Thyroid gland (tissue), 4 donors: ENCODE measurements at regions not wholly inside any gene's neighbourhood (a gene's known extent, or its start where the extent isn't known, plus 50 kb on each side); places are given as distances from the start of the nearest gene placed in this dataset.

ENCODE experiments used
- DNase-seq, 2 donors: peaks; one replicate each; pipeline ENCODE4 v3.0.0-alpha.2; 2019
- H3K27ac ChIP-seq, 3 donors: fragments of 200-600 bp; sonication (generic); 1 replicate in 2 of 3; 2 replicates in 1 of 3; pipeline ENCODE4 v1.5.1; 2016 to 2019; ENCODE audit warnings: mild to moderate bottlenecking in 1 of 3, moderate library complexity in 1 of 3
- H3K27me3 ChIP-seq: fragments of 200-600 bp; sonication (generic); one replicate; pipeline ENCODE4 v1.5.1; 2019
- H3K36me3 ChIP-seq, 2 donors: fragments of 200-600 bp; sonication (generic); one replicate each; pipeline ENCODE4 v1.5.1; 2016 to 2019
- H3K4me1 ChIP-seq, 2 donors: fragments of 200-600 bp; sonication (generic); one replicate each; pipeline ENCODE4 v1.5.1; 2017 to 2019
- H3K4me3 ChIP-seq, 3 donors: fragments of 200-600 bp; sonication (generic); replicated peaks in 1 of 3; 1 replicate in 2 of 3; 2 replicates in 1 of 3; pipeline ENCODE4 v1.5.1; 2016; ENCODE audit warnings: mild to moderate bottlenecking in 1 of 3
- H3K9me3 ChIP-seq: fragments of 200-600 bp; sonication (generic); one replicate; pipeline ENCODE4 v1.5.1; 2017
- POLR2A ChIP-seq, 2 donors: fragments of 450-650 bp; IDR thresholded peaks; one replicate each; pipeline ENCODE4 v1.6.1; 2017; ENCODE audit warnings: antibody characterized with exemption in 2 of 2, mild to moderate bottlenecking in 2 of 2, moderate library complexity in 1 of 2
- WGBS, 2 donors: methylation state at CpG; one replicate each; pipeline ENCODE4 v1.1.5; 2017; 5-methylcytosine and 5-hydroxymethylcytosine counted together
- intact Hi-C: fragments of 100-400 bp; cut with DNase I; formaldehyde crosslinking; loops from one replicate; pipeline ENCODE4 v1.15.1; 2023
- TF ChIP-seq, protein P1 (sequence below), 6 experiments: fragments of 200-600 bp in 3 of 6; fragments of 450-650 bp in 3 of 6; sonication (generic) in 3 of 6; IDR thresholded peaks; one replicate each; pipeline ENCODE4 v1.5.1; 2016 to 2019; ENCODE audit warnings: antibody characterized with exemption in 6 of 6, mild to moderate bottlenecking in 2 of 6, inconsistent platforms in 1 of 6, moderate library complexity in 1 of 6

DNA sequence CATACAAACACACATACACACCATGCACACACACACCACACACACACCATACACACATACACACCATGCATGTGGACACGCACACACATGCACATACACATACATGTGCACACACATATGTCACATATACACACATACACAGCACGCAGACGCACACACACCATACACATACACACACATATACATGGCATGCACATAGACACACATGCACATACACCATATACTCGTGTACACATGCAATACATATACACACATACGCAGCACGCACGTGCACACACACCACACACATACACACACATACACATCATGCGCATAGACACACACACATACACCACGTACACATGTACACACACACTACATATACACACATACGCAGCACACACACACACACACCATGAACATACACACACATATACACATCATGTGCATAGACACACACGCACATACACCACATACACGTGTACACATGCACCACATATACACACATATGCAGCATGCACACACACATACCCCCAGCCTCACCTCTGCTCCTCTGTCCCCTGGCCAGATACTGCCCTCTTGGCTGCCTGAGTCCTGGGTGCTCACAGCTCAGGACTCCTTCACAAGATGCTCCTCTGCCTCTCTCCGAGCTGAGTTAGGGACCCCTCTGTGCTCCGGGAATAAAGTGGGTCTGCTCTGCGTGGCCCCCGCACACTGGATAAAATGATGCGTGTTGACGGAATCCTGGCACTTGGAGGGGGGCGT is 70.9 kb upstream of the ARHGEF7 start:
- no peak overlapping the region for H3K4me3 ChIP-seq
- intact Hi-C loops: no loop called here
- no peaks in the 10 kb centered on the region for H3K4me1 ChIP-seq
- no peak for DNase-seq
- WGBS, 2 donors: 91 to 96% methylated on average over 19 of the region's 19 CpGs
- H3K36me3 ChIP-seq: no peaks in the 10 kb centered on the region
- no peaks in the 10 kb centered on the region for H3K27me3 ChIP-seq
- no peak overlapping the region for H3K27ac ChIP-seq
- TF ChIP-seq POLR2A (IDR thresholded peaks at IDR 0.05): no peak
- TF ChIP-seq, protein P1, sequence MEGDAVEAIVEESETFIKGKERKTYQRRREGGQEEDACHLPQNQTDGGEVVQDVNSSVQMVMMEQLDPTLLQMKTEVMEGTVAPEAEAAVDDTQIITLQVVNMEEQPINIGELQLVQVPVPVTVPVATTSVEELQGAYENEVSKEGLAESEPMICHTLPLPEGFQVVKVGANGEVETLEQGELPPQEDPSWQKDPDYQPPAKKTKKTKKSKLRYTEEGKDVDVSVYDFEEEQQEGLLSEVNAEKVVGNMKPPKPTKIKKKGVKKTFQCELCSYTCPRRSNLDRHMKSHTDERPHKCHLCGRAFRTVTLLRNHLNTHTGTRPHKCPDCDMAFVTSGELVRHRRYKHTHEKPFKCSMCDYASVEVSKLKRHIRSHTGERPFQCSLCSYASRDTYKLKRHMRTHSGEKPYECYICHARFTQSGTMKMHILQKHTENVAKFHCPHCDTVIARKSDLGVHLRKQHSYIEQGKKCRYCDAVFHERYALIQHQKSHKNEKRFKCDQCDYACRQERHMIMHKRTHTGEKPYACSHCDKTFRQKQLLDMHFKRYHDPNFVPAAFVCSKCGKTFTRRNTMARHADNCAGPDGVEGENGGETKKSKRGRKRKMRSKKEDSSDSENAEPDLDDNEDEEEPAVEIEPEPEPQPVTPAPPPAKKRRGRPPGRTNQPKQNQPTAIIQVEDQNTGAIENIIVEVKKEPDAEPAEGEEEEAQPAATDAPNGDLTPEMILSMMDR (IDR thresholded peaks at IDR 0.05): no peak
- H3K9me3 ChIP-seq: no peaks in the 10 kb centered on the region

DNA sequence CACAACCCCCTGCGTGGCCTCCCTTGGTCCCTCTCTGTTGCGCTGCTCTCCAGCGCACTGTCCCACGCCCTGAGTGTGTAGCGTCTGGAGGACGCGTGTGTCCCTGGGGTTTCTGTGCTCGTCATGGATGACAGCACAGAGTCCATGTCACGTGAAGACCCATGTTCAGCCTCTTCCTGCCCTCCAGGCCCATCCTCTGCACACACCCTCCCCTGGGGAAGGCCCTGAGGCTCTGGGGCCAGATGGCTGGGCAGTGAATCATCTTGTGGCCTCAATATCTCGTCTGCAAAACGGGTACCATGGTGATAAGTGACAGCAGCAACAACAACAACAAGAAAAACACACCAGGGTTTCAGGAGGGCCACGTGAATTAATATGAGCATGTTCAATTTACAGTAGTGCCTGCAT is 71.5 kb upstream of the ARHGEF7 start:
- intact Hi-C loops: no loop called here
- DNase-seq: no peak
- Histone ChIP-seq H3K27me3 (no peaks in the 10 kb centered on the region), H3K36me3 (no peaks in the 10 kb centered on the region), H3K4me1 (no peaks in the 10 kb centered on the region), H3K27ac (no peak overlapping the region), H3K9me3 (no peaks in the 10 kb centered on the region), H3K4me3 (no peak overlapping the region)
- TF ChIP-seq, protein P1 (IDR thresholded peaks at IDR 0.05): no peak
- TF ChIP-seq POLR2A (IDR thresholded peaks at IDR 0.05): no peak
- WGBS, 2 donors: 80 to 88% methylated on average over 8 to 12 of the region's 12 CpGs

DNA sequence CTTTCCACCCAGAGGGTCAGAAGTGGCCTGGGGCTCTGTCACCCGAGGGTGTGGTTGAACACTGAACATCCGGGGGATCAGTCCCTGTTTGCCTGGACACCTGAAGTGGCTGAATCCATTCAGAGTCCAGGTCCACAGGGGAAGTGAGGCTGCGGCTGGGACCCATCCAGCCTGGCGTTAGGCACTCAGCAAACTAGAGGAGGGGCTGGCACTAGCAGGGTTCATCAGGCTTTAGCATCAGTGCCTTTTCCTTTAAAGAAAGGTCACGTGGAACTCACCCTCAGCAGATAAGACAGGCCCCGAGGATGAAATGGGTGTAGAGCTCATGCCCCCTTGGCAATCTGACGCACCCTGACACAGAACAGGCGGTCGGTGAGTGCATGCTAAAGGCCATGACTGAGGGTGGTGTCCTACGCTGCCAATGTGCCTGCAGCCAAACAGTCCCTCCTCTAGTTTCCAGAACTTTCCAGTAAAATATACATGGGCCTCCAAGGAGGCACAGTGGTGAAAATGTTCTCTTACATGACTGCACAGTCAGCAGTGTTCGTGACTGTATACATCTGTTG is 72.4 kb upstream of the ARHGEF7 start:
- no peak for TF ChIP-seq POLR2A (IDR thresholded peaks at IDR 0.05)
- TF ChIP-seq, protein P1 (IDR thresholded peaks at IDR 0.05): no peak
- Histone ChIP-seq H3K27me3 (no peaks in the 10 kb centered on the region), H3K27ac (no peak overlapping the region), H3K9me3 (no peaks in the 10 kb centered on the region), H3K36me3 (no peaks in the 10 kb centered on the region), H3K4me3 (no peak overlapping the region), H3K4me1 (no peaks in the 10 kb centered on the region)
- DNase-seq: no peak
- intact Hi-C loops: no loop called here
- WGBS, 2 donors: 81 to 92% methylated on average over 2 to 11 of the region's 11 CpGs

DNA sequence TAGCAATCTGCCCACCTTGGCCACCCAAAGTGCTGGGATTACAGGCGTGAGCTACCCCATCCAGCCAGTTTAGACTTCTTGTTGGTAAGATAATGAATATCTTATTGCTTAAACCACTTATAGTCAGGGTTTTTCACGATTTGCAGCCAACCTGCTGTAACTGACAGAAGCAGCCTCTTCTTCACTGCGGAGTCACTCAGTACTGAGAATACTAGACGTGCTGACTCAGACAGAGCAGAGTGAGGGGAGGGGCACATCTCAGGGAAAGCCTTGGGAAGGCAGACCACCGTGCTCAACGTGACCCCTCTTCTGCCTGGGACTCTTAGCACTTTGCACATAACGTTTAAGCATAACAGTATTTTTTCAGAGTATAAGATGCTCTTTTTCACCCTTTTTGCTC is 74.3 kb upstream of the ARHGEF7 start:
- H3K27me3 ChIP-seq: no peaks in the 10 kb centered on the region
- TF ChIP-seq POLR2A (IDR thresholded peaks at IDR 0.05): no peak
- TF ChIP-seq, protein P1 (IDR thresholded peaks at IDR 0.05): no peak
- no peaks in the 10 kb centered on the region for H3K9me3 ChIP-seq
- H3K36me3 ChIP-seq: no peaks in the 10 kb centered on the region
- no peak for DNase-seq
- 61 to 62% methylated on average over 7 of the region's 7 CpGs for WGBS, 2 donors
- no peaks in the 10 kb centered on the region for H3K4me1 ChIP-seq
- no peak overlapping the region for H3K27ac ChIP-seq
- no peak overlapping the region for H3K4me3 ChIP-seq
- intact Hi-C loops: no loop called here

DNA sequence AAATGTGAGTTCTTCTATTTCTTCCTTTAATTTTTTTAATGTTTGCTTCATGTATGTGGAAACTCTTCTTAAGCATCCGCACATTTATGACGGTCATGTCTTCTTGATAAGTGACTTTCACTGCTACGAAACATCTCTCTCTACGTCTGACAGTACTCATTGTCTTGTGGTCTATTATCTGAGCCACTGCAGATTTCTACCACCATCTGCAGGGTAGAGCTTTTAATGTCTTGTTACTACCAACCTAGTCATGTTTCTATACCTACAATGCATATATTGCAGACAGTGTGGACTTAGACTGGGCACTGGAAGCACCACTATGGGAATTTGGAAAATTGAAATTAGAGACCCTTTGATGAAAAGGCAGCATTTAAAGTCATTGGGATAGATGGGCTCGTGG is 75.4 kb upstream of the ARHGEF7 start:
- no peak overlapping the region for H3K27ac ChIP-seq
- no peaks in the 10 kb centered on the region for H3K4me1 ChIP-seq
- intact Hi-C loops: no loop called here
- no peaks in the 10 kb centered on the region for H3K27me3 ChIP-seq
- no peak for DNase-seq
- H3K36me3 ChIP-seq: no peaks in the 10 kb centered on the region
- no peaks in the 10 kb centered on the region for H3K9me3 ChIP-seq
- no peak for TF ChIP-seq POLR2A (IDR thresholded peaks at IDR 0.05)
- TF ChIP-seq, protein P1 (IDR thresholded peaks at IDR 0.05): no peak
- 87 to 88% methylated on average over 5 of the region's 5 CpGs for WGBS, 2 donors
- H3K4me3 ChIP-seq: no peak overlapping the region
